HFF-Myc (cell line): ENCODE measurements at regions not wholly inside any gene's neighbourhood (a gene's known extent, or its start where the extent isn't known, plus 50 kb on each side); places are given as distances from the start of the nearest gene placed in this dataset.

ENCODE experiments used
- DNase-seq: peaks from one replicate; pipeline ENCODE4 v3.0.0-alpha.2; 2011; ENCODE audit warnings: low read depth; ENCODE audit errors: extremely low read depth
- H3K4me3 ChIP-seq: replicated peaks from 2 replicates; pipeline ENCODE4 v1.5.1; 2011; ENCODE audit warnings: low read depth, mild to moderate bottlenecking, control low read depth, low read length
- TF ChIP-seq, protein P1 (sequence below): IDR thresholded peaks from 2 replicates; pipeline ENCODE4 v1.5.1; 2012; ENCODE audit warnings: mild to moderate bottlenecking, low read depth, low read length, control low read depth; ENCODE audit errors: missing control alignments

DNA sequence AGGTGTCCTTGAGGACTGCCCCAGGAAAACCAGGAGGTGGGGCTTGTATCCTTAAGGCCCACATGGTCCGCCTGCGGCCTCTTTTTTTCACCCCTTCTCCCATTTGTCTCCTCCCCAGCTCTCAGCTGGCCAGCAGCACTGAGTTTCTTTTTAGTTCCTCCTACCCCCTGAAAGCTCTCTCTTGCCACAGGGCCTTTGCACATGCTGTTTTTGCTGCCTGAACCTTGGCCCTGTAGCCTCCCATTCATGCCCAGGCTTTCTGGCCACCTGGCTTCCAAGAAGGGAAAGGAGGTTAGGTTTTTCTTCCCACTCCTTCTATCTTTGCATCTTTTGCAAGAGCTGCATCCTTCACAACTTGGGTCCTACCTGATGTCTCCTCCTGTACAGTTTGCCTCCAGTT is 358.1 kb downstream of the VRK1 start:
- H3K4me3 ChIP-seq, result no peak overlapping the region
- TF ChIP-seq, protein P1, sequence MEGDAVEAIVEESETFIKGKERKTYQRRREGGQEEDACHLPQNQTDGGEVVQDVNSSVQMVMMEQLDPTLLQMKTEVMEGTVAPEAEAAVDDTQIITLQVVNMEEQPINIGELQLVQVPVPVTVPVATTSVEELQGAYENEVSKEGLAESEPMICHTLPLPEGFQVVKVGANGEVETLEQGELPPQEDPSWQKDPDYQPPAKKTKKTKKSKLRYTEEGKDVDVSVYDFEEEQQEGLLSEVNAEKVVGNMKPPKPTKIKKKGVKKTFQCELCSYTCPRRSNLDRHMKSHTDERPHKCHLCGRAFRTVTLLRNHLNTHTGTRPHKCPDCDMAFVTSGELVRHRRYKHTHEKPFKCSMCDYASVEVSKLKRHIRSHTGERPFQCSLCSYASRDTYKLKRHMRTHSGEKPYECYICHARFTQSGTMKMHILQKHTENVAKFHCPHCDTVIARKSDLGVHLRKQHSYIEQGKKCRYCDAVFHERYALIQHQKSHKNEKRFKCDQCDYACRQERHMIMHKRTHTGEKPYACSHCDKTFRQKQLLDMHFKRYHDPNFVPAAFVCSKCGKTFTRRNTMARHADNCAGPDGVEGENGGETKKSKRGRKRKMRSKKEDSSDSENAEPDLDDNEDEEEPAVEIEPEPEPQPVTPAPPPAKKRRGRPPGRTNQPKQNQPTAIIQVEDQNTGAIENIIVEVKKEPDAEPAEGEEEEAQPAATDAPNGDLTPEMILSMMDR, result no peak
- DNase-seq, result no peak

- DNase-seq, result no peak
- H3K4me3 ChIP-seq, result no peak overlapping the region
- TF ChIP-seq, protein P1, result no peak
Measured at GRCh38 chr14:97155814-97156213, 358.6 kb downstream of the VRK1 start.

GRCh38 chr14:97156705-97157104 is 359.5 kb downstream of the VRK1 start:
- DNase-seq, result no peak
- TF ChIP-seq, protein P1, result no peak
- no peak overlapping the region for H3K4me3 ChIP-seq

GRCh38 chr14:97158102-97158501 is 360.9 kb downstream of the VRK1 start:
- DNase-seq, result no peak
- no peak overlapping the region for H3K4me3 ChIP-seq
- TF ChIP-seq, protein P1, result no peak

DNA sequence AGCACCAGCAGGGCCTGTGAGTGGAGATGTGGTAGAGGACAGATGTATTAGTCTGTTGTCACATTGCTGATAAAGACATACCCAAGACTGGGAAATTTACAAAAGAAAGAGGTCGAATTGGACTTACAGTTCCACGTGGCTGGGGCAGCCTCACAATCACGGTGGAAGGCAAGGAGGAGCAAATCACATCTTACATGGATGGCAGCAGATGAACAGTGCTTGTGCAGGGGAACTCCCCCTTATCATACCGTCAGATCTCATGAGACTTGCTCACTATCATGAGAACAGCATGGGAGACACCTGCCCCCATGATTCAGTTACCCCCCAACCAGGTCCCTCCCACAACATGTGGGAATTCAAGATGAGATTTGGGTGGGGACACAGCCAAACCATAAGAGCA is 361.9 kb downstream of the VRK1 start:
- DNase-seq, result no peak
- no peak overlapping the region for H3K4me3 ChIP-seq

GRCh38 chr14:97162621-97163020 is 365.4 kb downstream of the VRK1 start:
- TF ChIP-seq, protein P1, result no peak
- H3K4me3 ChIP-seq, result no peak overlapping the region
- DNase-seq, result no peak

More for the DNA sequence above, 361.9 kb downstream of the VRK1 start:
- TF ChIP-seq, protein P1, result no peak

DNA sequence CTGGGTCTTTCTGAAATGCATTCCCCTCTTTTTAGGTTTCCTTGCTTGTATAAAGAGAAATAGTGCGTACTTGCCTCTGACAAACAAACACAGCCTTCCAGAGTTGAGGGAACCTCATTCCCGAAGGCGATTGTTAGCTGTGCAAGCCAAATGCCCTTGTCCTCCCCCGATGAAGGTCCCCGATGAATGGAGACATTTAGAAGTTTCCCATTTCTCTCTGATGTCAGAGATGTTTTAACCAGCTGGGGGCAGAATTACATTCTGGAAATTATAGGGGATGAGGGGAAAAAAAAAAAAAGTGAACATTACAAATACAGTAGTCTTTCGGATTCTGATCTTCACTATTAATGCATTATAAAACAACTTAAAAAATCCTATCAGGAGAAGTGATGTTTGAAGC is 366.8 kb downstream of the VRK1 start:
- no peak for DNase-seq
- TF ChIP-seq, protein P1, result no peak
- H3K4me3 ChIP-seq, result no peak overlapping the region
